ELF-1 (cell line): ENCODE measurements at regions not wholly inside any gene's neighbourhood (a gene's known extent, or its start where the extent isn't known, plus 50 kb on each side); places are given as distances from the start of the nearest gene placed in this dataset.
"Not testable (repeated sequence)": the region's sequence is repeated elsewhere in the genome, so short reads cannot be mapped to it uniquely, and the experiment has no call there.

Experiments used
- DNase-seq: peaks from one replicate; pipeline ENCODE4 v3.0.0-alpha.2; 2016; ENCODE audit warnings: low read depth, low spot score

- DNase-seq, result no peak
Observed at GRCh38 chr16:24624102-24624501, 84.7 kb downstream of the RBBP6 start.

GRCh38 chr16:24626256-24626655 is 86.9 kb downstream of the RBBP6 start:
- no peak for DNase-seq

GRCh38 chr16:24634919-24635318 is 94.5 kb upstream of the TNRC6A start:
- no peak for DNase-seq

- no peak for DNase-seq
Observed at GRCh38 chr16:24635900-24636610, 93.4 kb upstream of the TNRC6A start.

GRCh38 chr16:24639769-24640168 is 89.7 kb upstream of the TNRC6A start:
- DNase-seq, result no peak

- DNase-seq, result no peak
Observed at GRCh38 chr16:24643489-24643888, 86.0 kb upstream of the TNRC6A start.

- DNase-seq, result no peak
Observed at GRCh38 chr16:24645739-24646645, 83.5 kb upstream of the TNRC6A start.

GRCh38 chr16:24646646-24646995 is 82.8 kb upstream of the TNRC6A start:
- DNase-seq, result no peak

- no peak for DNase-seq
Observed at GRCh38 chr16:24652209-24652712, 77.2 kb upstream of the TNRC6A start.

- no peak for DNase-seq
Observed at GRCh38 chr16:24652803-24653202, 76.6 kb upstream of the TNRC6A start.

- no peak for DNase-seq
Observed at GRCh38 chr16:24653725-24654124, 75.7 kb upstream of the TNRC6A start.

- DNase-seq, result not testable (repeated sequence)
Observed at GRCh38 chr16:24665942-24666341, 63.5 kb upstream of the TNRC6A start.

GRCh38 chr16:24667244-24667764 is 62.1 kb upstream of the TNRC6A start:
- no peak for DNase-seq

- DNase-seq, result no peak
Observed at GRCh38 chr16:24668481-24669061, 60.9 kb upstream of the TNRC6A start.

- DNase-seq, result peak; percentile 34
Observed at GRCh38 chr16:24670623-24671454, 58.6 kb upstream of the TNRC6A start.

- no peak for DNase-seq
Observed at GRCh38 chr16:24671455-24671954, 57.9 kb upstream of the TNRC6A start.

- no peak for DNase-seq
Observed at GRCh38 chr16:24673155-24673554, 56.3 kb upstream of the TNRC6A start.

- no peak for DNase-seq
Observed at GRCh38 chr16:24674877-24675276, 54.6 kb upstream of the TNRC6A start.

- DNase-seq, result no peak
Observed at GRCh38 chr16:24677388-24677787, 52.1 kb upstream of the TNRC6A start.
